ENCODE measurements at regions not wholly inside any gene's neighbourhood (a gene's known extent, or its start where the extent isn't known, plus 50 kb on each side); places are given as distances from the start of the nearest gene placed in this dataset.

DNA sequence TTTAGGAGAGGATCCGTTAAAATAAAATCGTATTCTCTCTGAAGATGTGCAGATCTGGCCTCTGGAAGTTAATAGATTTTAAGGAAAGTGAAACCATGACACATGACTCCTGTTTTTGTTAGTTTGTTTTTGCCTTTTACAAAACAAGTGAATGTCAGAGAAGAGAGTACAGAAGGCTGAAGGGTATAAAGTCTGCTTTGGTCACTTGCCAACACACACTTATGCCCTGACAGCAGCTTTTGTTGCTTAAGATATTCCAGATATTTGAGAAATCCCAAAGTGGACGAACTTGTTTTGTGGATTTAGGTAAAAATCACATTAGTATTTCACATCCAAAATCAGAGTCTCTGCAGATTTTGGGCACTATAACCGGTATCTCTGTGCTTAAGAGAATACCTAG is 192.4 kb upstream of the RASGEF1B start:
- H3K4me3 Mint-ChIP-seq = no peak overlapping the region
- intact Hi-C loops (cut with micrococcal nuclease) = no loop called here
- H3K27ac ChIP-seq (ENCODE audit: low read length in 2 of 2) = no peak overlapping the region
- no peak overlapping the region for H3K4me2 ChIP-seq (replicated peaks; ENCODE audit: low read depth, low read length, poor library complexity, severe bottlenecking)
- ATAC-seq (ENCODE audit: low read depth) (no peak), DNase-seq (no peak)
- no peaks in the 10 kb centered on the region for H3K4me1 ChIP-seq (ENCODE audit: control insufficient read depth in 2 of 2, insufficient read depth in 2 of 2, low read length in 2 of 2)
- no peak for TF ChIP-seq EZH2 (IDR thresholded peaks at IDR 0.05; ENCODE audit: borderline replicate concordance, insufficient read depth, low read depth, low read length, poor library complexity, severe bottlenecking)
- TF ChIP-seq, protein P1, sequence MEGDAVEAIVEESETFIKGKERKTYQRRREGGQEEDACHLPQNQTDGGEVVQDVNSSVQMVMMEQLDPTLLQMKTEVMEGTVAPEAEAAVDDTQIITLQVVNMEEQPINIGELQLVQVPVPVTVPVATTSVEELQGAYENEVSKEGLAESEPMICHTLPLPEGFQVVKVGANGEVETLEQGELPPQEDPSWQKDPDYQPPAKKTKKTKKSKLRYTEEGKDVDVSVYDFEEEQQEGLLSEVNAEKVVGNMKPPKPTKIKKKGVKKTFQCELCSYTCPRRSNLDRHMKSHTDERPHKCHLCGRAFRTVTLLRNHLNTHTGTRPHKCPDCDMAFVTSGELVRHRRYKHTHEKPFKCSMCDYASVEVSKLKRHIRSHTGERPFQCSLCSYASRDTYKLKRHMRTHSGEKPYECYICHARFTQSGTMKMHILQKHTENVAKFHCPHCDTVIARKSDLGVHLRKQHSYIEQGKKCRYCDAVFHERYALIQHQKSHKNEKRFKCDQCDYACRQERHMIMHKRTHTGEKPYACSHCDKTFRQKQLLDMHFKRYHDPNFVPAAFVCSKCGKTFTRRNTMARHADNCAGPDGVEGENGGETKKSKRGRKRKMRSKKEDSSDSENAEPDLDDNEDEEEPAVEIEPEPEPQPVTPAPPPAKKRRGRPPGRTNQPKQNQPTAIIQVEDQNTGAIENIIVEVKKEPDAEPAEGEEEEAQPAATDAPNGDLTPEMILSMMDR (IDR thresholded peaks at IDR 0.05) = no peak
- no peaks in the 10 kb centered on the region for H3K27me3 Mint-ChIP-seq
- CTCF ChIA-PET = no interaction called here
- no peak overlapping the region for H3K27ac Mint-ChIP-seq
- no peak overlapping the region for H2AFZ ChIP-seq (ENCODE audit: insufficient read depth, low read depth, low read length, poor library complexity, severe bottlenecking)
- no peak overlapping the region for H3K9ac ChIP-seq (ENCODE audit: low read length)
- no peaks in the 10 kb centered on the region for H3K9me3 Mint-ChIP-seq (ENCODE audit: insufficient read depth)
- H3K36me3 ChIP-seq (replicated peaks in 1 of 2; ENCODE audit: control extremely low read depth in 1 of 2, control insufficient read depth in 1 of 2, extremely low read depth in 1 of 2, insufficient read depth in 2 of 2, low read length in 1 of 2) = no peaks in the 10 kb centered on the region
- H3K9me3 ChIP-seq (ENCODE audit: control extremely low read depth in 1 of 3, control insufficient read depth in 2 of 3, insufficient read depth in 1 of 3, low read length in 2 of 3) = no peaks in the 10 kb centered on the region
- WGBS (ENCODE audit: insufficient coverage) = no CpG with 5 or more reads among the region's 4 CpGs
- H4K20me1 ChIP-seq (ENCODE audit: control insufficient read depth, insufficient read depth, low read length, poor library complexity, severe bottlenecking) = no peaks in the 10 kb centered on the region
- no peaks in the 10 kb centered on the region for H3K79me2 ChIP-seq (ENCODE audit: control insufficient read depth, insufficient read depth, low read length)
- H3K4me1 Mint-ChIP-seq = no peaks in the 10 kb centered on the region
- no peak overlapping the region for H3K4me3 ChIP-seq (ENCODE audit: control extremely low read depth in 1 of 5, extremely low read depth in 1 of 5, insufficient read depth in 1 of 5, low read depth in 2 of 5, low read length in 4 of 5)
- POLR2A ChIA-PET = no interaction called here
- no peaks in the 10 kb centered on the region for H3K27me3 ChIP-seq (replicated peaks in 1 of 4; ENCODE audit: control extremely low read depth in 1 of 4, control insufficient read depth in 3 of 4, insufficient read depth in 4 of 4, low read length in 3 of 4)

DNA sequence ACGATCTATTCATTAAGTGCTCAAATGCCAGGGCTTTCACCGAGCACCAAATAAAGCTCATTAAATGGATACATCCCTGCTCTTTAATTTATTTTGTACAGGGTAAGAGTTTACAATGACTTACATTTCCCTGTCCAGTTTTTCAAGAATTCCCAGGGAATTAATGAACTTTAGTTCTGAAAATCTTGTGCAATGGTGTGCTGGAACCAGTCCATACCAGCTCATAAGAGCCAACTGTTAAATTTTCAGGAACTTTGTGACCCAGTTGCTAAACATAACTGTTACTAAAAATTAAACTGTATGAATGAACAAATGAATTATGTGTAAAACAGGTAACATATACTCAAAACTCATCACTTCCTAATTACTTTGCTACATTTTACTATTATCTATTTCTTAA is 191.7 kb upstream of the RASGEF1B start:
- Mint-ChIP-seq H3K27ac (no peak overlapping the region), H3K4me3 (no peak overlapping the region), H3K27me3 (no peaks in the 10 kb centered on the region), H3K9me3 (ENCODE audit: insufficient read depth) (no peaks in the 10 kb centered on the region), H3K4me1 (no peaks in the 10 kb centered on the region)
- no peak overlapping the region for H3K9ac ChIP-seq (ENCODE audit: low read length)
- ChIA-PET POLR2A (no interaction called here), CTCF (no interaction called here)
- no peak overlapping the region for H3K4me3 ChIP-seq (ENCODE audit: control extremely low read depth in 1 of 5, extremely low read depth in 1 of 5, insufficient read depth in 1 of 5, low read depth in 2 of 5, low read length in 4 of 5)
- H3K27ac ChIP-seq (ENCODE audit: low read length in 2 of 2) = no peak overlapping the region
- H3K9me3 ChIP-seq (ENCODE audit: control extremely low read depth in 1 of 3, control insufficient read depth in 2 of 3, insufficient read depth in 1 of 3, low read length in 2 of 3) = no peaks in the 10 kb centered on the region
- DNase-seq = no peak
- H3K79me2 ChIP-seq (ENCODE audit: control insufficient read depth, insufficient read depth, low read length) = no peaks in the 10 kb centered on the region
- H2AFZ ChIP-seq (ENCODE audit: insufficient read depth, low read depth, low read length, poor library complexity, severe bottlenecking) = no peak overlapping the region
- no peak overlapping the region for H3K4me2 ChIP-seq (replicated peaks; ENCODE audit: low read depth, low read length, poor library complexity, severe bottlenecking)
- H3K27me3 ChIP-seq (replicated peaks in 1 of 4; ENCODE audit: control extremely low read depth in 1 of 4, control insufficient read depth in 3 of 4, insufficient read depth in 4 of 4, low read length in 3 of 4) = no peaks in the 10 kb centered on the region
- intact Hi-C loops (cut with micrococcal nuclease) = no loop called here
- H3K36me3 ChIP-seq (replicated peaks in 1 of 2; ENCODE audit: control extremely low read depth in 1 of 2, control insufficient read depth in 1 of 2, extremely low read depth in 1 of 2, insufficient read depth in 2 of 2, low read length in 1 of 2) = no peaks in the 10 kb centered on the region
- no peak for ATAC-seq (ENCODE audit: low read depth)
- H4K20me1 ChIP-seq (ENCODE audit: control insufficient read depth, insufficient read depth, low read length, poor library complexity, severe bottlenecking) = no peaks in the 10 kb centered on the region
- WGBS (ENCODE audit: insufficient coverage) = no CpG with 5 or more reads among the region's 2 CpGs
- no peaks in the 10 kb centered on the region for H3K4me1 ChIP-seq (ENCODE audit: control insufficient read depth in 2 of 2, insufficient read depth in 2 of 2, low read length in 2 of 2)
- no peak for TF ChIP-seq EZH2 (IDR thresholded peaks at IDR 0.05; ENCODE audit: borderline replicate concordance, insufficient read depth, low read depth, low read length, poor library complexity, severe bottlenecking)
- TF ChIP-seq, protein P1 (IDR thresholded peaks at IDR 0.05) = no peak
